Neutrophil (primary cell): ENCODE measurements at regions not wholly inside any gene's neighbourhood (a gene's known extent, or its start where the extent isn't known, plus 50 kb on each side); places are given as distances from the start of the nearest gene placed in this dataset.
A peak's percentile ranks its signal among the peaks of the same experiment; 100 is the strongest.
"Not testable (repeated sequence)": the region's sequence is repeated elsewhere in the genome, so short reads cannot be mapped to it uniquely, and the experiment has no call there.

Experiments used
- H3K27ac ChIP-seq: fragments of 200-600 bp; sonication (generic); 2 replicates; pipeline ENCODE4 v1.5.1; 2016; ENCODE audit warnings: mild to moderate bottlenecking, moderate library complexity
- H3K27me3 ChIP-seq: fragments of 200-600 bp; sonication (generic); 2 replicates; pipeline ENCODE4 v1.6.0; 2016; ENCODE audit warnings: mild to moderate bottlenecking
- H3K36me3 ChIP-seq: fragments of 200-600 bp; sonication (generic); 2 replicates; pipeline ENCODE4 v1.5.1; 2017
- H3K4me1 ChIP-seq, 2 experiments: fragments of 200-600 bp in 1 of 2; sonication (generic) in 1 of 2; 1 replicate in 1 of 2; 2 replicates in 1 of 2; pipeline versions ENCODE4 v1.5.1 to v1.6.1; 2013 to 2016; ENCODE audit warnings: low read depth in 1 of 2, low read length in 1 of 2, mild to moderate bottlenecking in 1 of 2, moderate library complexity in 1 of 2; ENCODE audit not compliant: control insufficient read depth in 1 of 2, insufficient read depth in 1 of 2
- H3K4me3 ChIP-seq, 2 experiments: fragments of 200-600 bp in 1 of 2; sonication (generic) in 1 of 2; 1 replicate in 1 of 2; 2 replicates in 1 of 2; pipeline ENCODE4 v1.5.1; 2013 to 2016; ENCODE audit warnings: low read depth in 1 of 2, low read length in 1 of 2, mild to moderate bottlenecking in 1 of 2, moderate library complexity in 1 of 2
- H3K9me3 ChIP-seq: fragments of 200-600 bp; sonication (generic); 2 replicates; pipeline ENCODE4 v1.5.1; 2016
- TF ChIP-seq, protein P1 (sequence below): fragments of 200-600 bp; sonication (generic); IDR thresholded peaks from 2 replicates; pipeline ENCODE4 v1.5.1; 2016; ENCODE audit warnings: antibody characterized with exemption

DNA sequence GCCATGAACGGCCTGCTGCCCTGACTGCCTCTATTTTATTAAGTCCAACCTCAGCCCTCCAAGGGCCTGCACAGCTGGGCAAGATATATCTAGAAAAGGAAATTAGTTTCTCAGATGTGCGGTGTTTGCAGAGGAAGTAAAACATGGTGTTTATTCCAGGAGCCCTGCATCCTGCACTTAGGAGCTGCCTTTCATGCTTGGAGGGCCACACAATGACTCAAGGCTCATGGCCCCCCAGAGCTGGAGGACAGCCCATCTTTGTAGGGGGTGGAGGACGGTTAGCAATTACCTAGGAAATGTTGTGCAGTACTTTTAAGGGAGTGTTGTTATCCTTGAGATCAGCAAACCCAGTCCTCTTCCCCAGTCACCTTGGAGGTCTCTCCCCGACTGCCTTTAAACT is 80.5 kb downstream of the COPRS start:
- peaks cover 0 to under 1% of the 10 kb centered on the region in 2 experiments for H3K4me1 ChIP-seq
- no peaks in the 10 kb centered on the region for H3K9me3 ChIP-seq
- TF ChIP-seq, protein P1, sequence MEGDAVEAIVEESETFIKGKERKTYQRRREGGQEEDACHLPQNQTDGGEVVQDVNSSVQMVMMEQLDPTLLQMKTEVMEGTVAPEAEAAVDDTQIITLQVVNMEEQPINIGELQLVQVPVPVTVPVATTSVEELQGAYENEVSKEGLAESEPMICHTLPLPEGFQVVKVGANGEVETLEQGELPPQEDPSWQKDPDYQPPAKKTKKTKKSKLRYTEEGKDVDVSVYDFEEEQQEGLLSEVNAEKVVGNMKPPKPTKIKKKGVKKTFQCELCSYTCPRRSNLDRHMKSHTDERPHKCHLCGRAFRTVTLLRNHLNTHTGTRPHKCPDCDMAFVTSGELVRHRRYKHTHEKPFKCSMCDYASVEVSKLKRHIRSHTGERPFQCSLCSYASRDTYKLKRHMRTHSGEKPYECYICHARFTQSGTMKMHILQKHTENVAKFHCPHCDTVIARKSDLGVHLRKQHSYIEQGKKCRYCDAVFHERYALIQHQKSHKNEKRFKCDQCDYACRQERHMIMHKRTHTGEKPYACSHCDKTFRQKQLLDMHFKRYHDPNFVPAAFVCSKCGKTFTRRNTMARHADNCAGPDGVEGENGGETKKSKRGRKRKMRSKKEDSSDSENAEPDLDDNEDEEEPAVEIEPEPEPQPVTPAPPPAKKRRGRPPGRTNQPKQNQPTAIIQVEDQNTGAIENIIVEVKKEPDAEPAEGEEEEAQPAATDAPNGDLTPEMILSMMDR: no peak
- H3K36me3 ChIP-seq: no peaks in the 10 kb centered on the region
- no peak overlapping the region for H3K27ac ChIP-seq
- H3K27me3 ChIP-seq: no peaks in the 10 kb centered on the region
- no peak overlapping the region for H3K4me3 ChIP-seq

DNA sequence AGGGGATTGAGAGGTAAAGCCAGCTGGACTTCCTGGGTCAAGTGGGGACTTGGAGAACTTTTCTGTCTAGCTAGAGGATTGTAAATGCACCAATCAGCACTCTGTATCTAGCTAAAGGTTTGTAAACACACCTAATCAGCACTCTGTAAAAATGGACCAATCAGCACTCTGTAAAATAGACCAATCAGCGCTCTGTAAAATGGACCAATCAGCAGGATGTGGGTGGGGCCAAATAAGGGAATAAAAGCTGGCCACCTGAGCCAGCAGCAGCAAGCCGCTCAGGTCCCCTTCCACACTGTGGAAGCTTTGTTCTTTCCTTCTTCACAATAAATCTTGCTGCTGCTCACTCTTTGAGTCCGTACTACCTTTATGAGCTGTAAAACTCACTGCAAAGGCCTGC is 87.7 kb downstream of the COPRS start:
- H3K27me3 ChIP-seq, H3K9me3 ChIP-seq, H3K4me3 ChIP-seq, H3K36me3 ChIP-seq: not testable (repeated sequence)
- Histone ChIP-seq H3K27ac (peak overlapping the region; percentile 80), H3K4me1 (peaks cover 37 to 41% of the 10 kb centered on the region in 2 experiments)

DNA sequence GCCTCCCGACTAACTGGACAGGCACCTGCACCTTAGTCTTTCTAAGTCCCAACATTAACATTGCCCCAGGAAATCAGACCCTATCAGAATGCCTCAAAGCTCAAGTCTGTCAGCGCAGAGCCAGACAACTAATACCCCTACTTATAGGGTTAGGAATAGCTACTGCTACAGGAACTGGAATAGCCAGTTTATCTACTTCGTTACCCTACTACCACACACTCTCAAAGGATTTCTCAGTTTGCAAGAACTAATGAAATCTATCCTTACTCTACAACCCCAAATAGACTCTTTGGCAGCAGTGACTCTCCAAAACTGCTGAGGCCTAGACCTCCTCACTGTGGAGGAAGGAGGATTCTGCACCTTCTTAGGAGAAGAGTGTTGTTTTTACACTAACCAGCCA is 88.5 kb downstream of the COPRS start:
- not testable (repeated sequence) for H3K4me3 ChIP-seq, H3K36me3 ChIP-seq, H3K27me3 ChIP-seq, H3K9me3 ChIP-seq
- H3K27ac ChIP-seq: peak overlapping the region; percentile 80
- H3K4me1 ChIP-seq: peaks cover 37 to 41% of the 10 kb centered on the region in 2 experiments

DNA sequence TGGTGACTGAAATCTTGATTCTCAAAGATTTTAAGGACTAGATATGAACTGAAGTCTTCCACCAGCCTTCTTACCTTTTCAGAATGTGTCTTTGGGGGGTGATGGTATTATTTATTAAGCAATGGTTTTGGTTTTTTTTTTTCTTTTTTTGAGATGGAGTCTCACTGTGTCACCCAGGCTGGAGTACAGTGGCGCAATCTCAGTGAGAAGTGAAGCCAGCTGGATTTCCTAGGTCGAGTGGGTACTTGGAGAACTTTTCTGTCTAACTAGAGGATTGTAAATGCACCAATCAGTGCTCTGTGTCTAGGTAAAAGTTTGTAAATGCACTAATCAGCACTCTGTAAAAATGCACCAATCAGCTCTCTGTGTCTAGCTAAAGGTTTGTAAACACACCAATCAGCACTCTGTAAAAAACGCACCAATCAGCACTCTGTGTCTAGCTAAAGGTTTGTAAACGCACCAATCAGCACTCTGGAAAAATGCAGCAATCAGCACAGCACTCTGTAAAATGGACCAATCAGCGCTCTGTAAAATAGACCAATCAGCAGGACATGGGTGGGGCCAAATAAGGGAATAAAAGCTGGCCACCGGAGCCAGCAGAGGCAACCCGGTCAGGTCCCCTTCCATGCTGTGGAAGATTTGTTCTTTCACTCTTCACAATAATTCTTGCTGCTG is 97.1 kb downstream of the COPRS start:
- H3K27me3 ChIP-seq, H3K27ac ChIP-seq, H3K36me3 ChIP-seq, H3K4me3 ChIP-seq, H3K9me3 ChIP-seq: not testable (repeated sequence)
- peaks cover 14 to 17% of the 10 kb centered on the region in 2 experiments for H3K4me1 ChIP-seq

DNA sequence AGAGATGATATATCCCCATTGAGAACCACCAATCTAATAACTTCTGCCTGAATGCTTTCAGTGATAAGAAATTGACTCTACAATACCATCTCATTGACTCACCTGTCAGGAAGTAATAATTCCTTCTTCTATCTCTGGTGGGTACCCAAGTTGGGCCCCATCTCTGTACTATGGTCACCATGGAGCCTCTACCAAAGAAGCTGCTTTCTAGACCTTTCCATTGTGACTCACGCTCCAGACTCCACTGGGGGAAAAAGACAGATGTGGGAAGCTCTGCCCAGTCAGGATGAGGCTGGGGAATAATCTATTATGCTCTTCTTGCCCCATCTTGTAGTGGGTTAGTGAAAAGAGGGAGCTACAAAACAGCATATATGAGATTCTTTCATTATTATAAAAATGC is 100.4 kb downstream of the COPRS start:
- Histone ChIP-seq H3K27ac (no peak overlapping the region), H3K27me3 (no peaks in the 10 kb centered on the region), H3K4me1 (peaks cover 14 to 17% of the 10 kb centered on the region in 2 experiments), H3K9me3 (no peaks in the 10 kb centered on the region), H3K36me3 (no peaks in the 10 kb centered on the region), H3K4me3 (no peak overlapping the region)
- TF ChIP-seq, protein P1: no peak

DNA sequence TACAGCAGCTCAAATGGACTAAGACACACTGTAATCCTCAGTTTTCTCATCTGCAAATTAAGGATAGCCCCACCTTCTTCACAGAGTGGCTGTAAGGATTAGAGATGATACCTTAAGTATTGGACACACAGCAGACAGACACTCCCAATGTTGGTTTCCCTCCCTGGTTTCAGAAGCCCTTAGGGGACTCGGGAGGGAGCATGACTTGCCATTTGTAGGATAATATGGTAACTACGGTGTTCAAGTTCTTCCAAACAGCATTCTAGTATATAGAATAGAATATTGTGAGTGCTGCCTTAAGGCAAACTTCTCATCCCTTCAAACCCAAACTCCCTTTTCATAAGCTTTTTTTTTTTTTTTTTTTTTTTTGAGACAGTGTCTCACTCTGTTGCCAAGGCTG is 101.9 kb downstream of the COPRS start:
- H3K36me3 ChIP-seq: no peaks in the 10 kb centered on the region
- no peak overlapping the region for H3K27ac ChIP-seq
- no peaks in the 10 kb centered on the region for H3K9me3 ChIP-seq
- no peak overlapping the region for H3K4me3 ChIP-seq
- no peaks in the 10 kb centered on the region for H3K27me3 ChIP-seq
- TF ChIP-seq, protein P1: no peak
- peaks cover 14 to 17% of the 10 kb centered on the region in 2 experiments for H3K4me1 ChIP-seq

DNA sequence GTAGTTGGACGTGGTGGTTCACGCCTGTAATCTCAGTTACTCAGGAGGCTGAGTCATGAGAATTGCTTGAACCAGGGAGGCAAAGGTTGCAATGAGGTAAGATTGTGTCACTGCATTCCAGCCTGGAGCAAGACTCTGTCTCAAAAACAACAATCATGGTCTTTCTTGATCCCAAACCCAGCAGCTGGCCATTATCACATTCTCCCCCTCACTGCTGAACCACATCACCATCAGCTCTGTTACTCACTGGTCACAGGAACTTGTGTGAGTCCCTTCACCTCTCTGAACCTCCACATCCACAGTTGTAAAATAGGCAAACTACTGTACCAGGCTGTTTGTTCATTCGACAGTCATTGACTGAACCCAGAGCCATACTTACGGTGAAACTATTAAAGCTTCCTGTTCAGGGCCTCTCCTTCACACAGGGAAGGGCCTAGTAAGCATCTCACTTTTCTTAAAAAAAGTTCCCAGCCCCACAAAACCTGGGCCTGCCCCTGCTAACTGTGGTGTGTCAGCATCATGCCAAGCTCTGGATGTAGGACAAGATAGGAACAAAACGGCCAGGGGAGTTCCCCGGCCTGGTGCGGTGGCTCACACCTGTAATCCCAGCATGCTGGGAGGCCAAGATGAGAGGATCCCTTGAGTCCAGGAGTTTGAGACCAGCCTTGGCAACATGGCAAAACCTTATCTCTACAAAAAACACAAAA is 104.7 kb downstream of the COPRS start:
- no peaks in the 10 kb centered on the region for H3K36me3 ChIP-seq
- no peak overlapping the region for H3K4me3 ChIP-seq
- TF ChIP-seq, protein P1: no peak
- no peaks in the 10 kb centered on the region for H3K9me3 ChIP-seq
- no peak overlapping the region for H3K27ac ChIP-seq
- no peaks in the 10 kb centered on the region for H3K4me1 ChIP-seq
- H3K27me3 ChIP-seq: no peaks in the 10 kb centered on the region
